Mesenteric fat pad (tissue), 1 donor: ENCODE measurements at regions not wholly inside any gene's neighbourhood (a gene's known extent, or its start where the extent isn't known, plus 50 kb on each side); places are given as distances from the start of the nearest gene placed in this dataset.

ENCODE experiments used
- DNase-seq: peaks from one replicate; pipeline ENCODE4 v3.0.0-alpha.2; 2020; ENCODE audit warnings: low spot score
- donor health status: DM: yes; HTN: yes; CAD: no.

GRCh38 chr7:145665499-145666258 is 450.9 kb upstream of the CNTNAP2 start:
- no peak for DNase-seq

GRCh38 chr7:145655666-145656065 is 460.9 kb upstream of the CNTNAP2 start:
- DNase-seq = no peak

GRCh38 chr7:145645135-145645515 is 471.5 kb upstream of the CNTNAP2 start:
- no peak for DNase-seq

- DNase-seq = no peak
Measured at GRCh38 chr7:145644426-145645134, 472.0 kb upstream of the CNTNAP2 start.

GRCh38 chr7:145643981-145644380 is 472.6 kb upstream of the CNTNAP2 start:
- no peak for DNase-seq

GRCh38 chr7:145633513-145633912 is 483.1 kb upstream of the CNTNAP2 start:
- no peak for DNase-seq

- DNase-seq = no peak
Measured at GRCh38 chr7:145624618-145625017, 492.0 kb upstream of the CNTNAP2 start.

- DNase-seq = no peak
Measured at GRCh38 chr7:145605963-145606362, 510.6 kb upstream of the CNTNAP2 start.

GRCh38 chr7:145599376-145599775 is 517.2 kb upstream of the CNTNAP2 start:
- DNase-seq = no peak

GRCh38 chr7:145584401-145584800 is 532.2 kb upstream of the CNTNAP2 start:
- DNase-seq = no peak

GRCh38 chr7:145582742-145583303 is 533.8 kb upstream of the CNTNAP2 start:
- no peak for DNase-seq

GRCh38 chr7:145557805-145558204 is 558.8 kb upstream of the CNTNAP2 start:
- no peak for DNase-seq

GRCh38 chr7:145543242-145543641 is 573.4 kb upstream of the CNTNAP2 start:
- no peak for DNase-seq

GRCh38 chr7:145539910-145540309 is 576.7 kb upstream of the CNTNAP2 start:
- DNase-seq = no peak

- DNase-seq = no peak
Measured at GRCh38 chr7:145534301-145534700, 582.3 kb upstream of the CNTNAP2 start.

GRCh38 chr7:145520284-145520683 is 596.3 kb upstream of the CNTNAP2 start:
- no peak for DNase-seq

- DNase-seq = no peak
Measured at GRCh38 chr7:145511004-145511403, 605.6 kb upstream of the CNTNAP2 start.

GRCh38 chr7:145497911-145498525 is 618.6 kb upstream of the CNTNAP2 start:
- DNase-seq = no peak

GRCh38 chr7:145490356-145490755 is 626.2 kb upstream of the CNTNAP2 start:
- no peak for DNase-seq

- no peak for DNase-seq
Measured at GRCh38 chr7:145489609-145490008, 627.0 kb upstream of the CNTNAP2 start.

GRCh38 chr7:145488816-145489215 is 627.8 kb upstream of the CNTNAP2 start:
- DNase-seq = no peak

- no peak for DNase-seq
Measured at GRCh38 chr7:145481985-145482384, 634.6 kb upstream of the CNTNAP2 start.
